GM19351 (cell line): ENCODE measurements at regions not wholly inside any gene's neighbourhood (a gene's known extent, or its start where the extent isn't known, plus 50 kb on each side); places are given as distances from the start of the nearest gene placed in this dataset.
A peak's percentile ranks its signal among the peaks of the same experiment; 100 is the strongest.
"Not testable (repeated sequence)": the region's sequence is repeated elsewhere in the genome, so short reads cannot be mapped to it uniquely, and the experiment has no call there.

Source experiments
- ATAC-seq: cut with Tn5 transposase; IDR thresholded peaks from one replicate; pipeline ENCODE4 v1.9.1; 2021; ENCODE audit warnings: mild to moderate bottlenecking, moderate library complexity; ENCODE audit not compliant: unreplicated experiment

- ATAC-seq = no peak
Measured at GRCh38 chr4:164288578-164288977, 465.4 kb upstream of the SMIM31 start.

GRCh38 chr4:164293203-164293602, 460.7 kb upstream of the SMIM31 start:
- ATAC-seq = no peak

GRCh38 chr4:164293743-164294142, 460.2 kb upstream of the SMIM31 start:
- no peak for ATAC-seq

GRCh38 chr4:164301430-164301829, 452.5 kb upstream of the SMIM31 start:
- ATAC-seq = no peak

GRCh38 chr4:164304101-164304639, 449.8 kb upstream of the SMIM31 start:
- ATAC-seq = peak; percentile 94

GRCh38 chr4:164304861-164305260, 449.1 kb upstream of the SMIM31 start:
- ATAC-seq = peak; percentile 46

GRCh38 chr4:164307262-164307661, 446.7 kb upstream of the SMIM31 start:
- ATAC-seq = no peak

GRCh38 chr4:164312671-164313070, 441.3 kb upstream of the SMIM31 start:
- ATAC-seq = no peak

- ATAC-seq = no peak
Measured at GRCh38 chr4:164313853-164314252, 440.1 kb upstream of the SMIM31 start.

GRCh38 chr4:164318350-164318749, 435.6 kb upstream of the SMIM31 start:
- ATAC-seq = no peak

GRCh38 chr4:164319688-164320087, 434.2 kb upstream of the SMIM31 start:
- no peak for ATAC-seq

- ATAC-seq = no peak
Measured at GRCh38 chr4:164320847-164321246, 433.1 kb upstream of the SMIM31 start.

GRCh38 chr4:164326056-164326455, 427.9 kb upstream of the SMIM31 start:
- ATAC-seq = no peak

GRCh38 chr4:164337219-164337944, 416.5 kb upstream of the SMIM31 start:
- no peak for ATAC-seq

GRCh38 chr4:164343472-164343976, 410.4 kb upstream of the SMIM31 start:
- no peak for ATAC-seq

GRCh38 chr4:164345756-164346155, 408.2 kb upstream of the SMIM31 start:
- ATAC-seq = no peak

- ATAC-seq = no peak
Measured at GRCh38 chr4:164350061-164350460, 403.9 kb upstream of the SMIM31 start.

GRCh38 chr4:164350716-164351115, 403.2 kb upstream of the SMIM31 start:
- ATAC-seq = not testable (repeated sequence)

GRCh38 chr4:164357957-164358356, 396.0 kb upstream of the SMIM31 start:
- no peak for ATAC-seq

- ATAC-seq = no peak
Measured at GRCh38 chr4:164358400-164358799, 395.5 kb upstream of the SMIM31 start.

- ATAC-seq = no peak
Measured at GRCh38 chr4:164359881-164360280, 394.1 kb upstream of the SMIM31 start.

- ATAC-seq = no peak
Measured at GRCh38 chr4:164368894-164369293, 385.0 kb upstream of the SMIM31 start.

GRCh38 chr4:164373021-164373420, 380.9 kb upstream of the SMIM31 start:
- no peak for ATAC-seq
